ENCODE measurements at regions not wholly inside any gene's neighbourhood (a gene's known extent, or its start where the extent isn't known, plus 50 kb on each side); places are given as distances from the start of the nearest gene placed in this dataset.
"Not testable (repeated sequence)": the region's sequence is repeated elsewhere in the genome, so short reads cannot be mapped to it uniquely, and the experiment has no call there.

- no peaks in the 10 kb centered on the region for H3K27me3 Mint-ChIP-seq
- POLR2A ChIA-PET = no interaction called here
- H3K4me3 Mint-ChIP-seq = no peak overlapping the region
- H3K27ac Mint-ChIP-seq = no peak overlapping the region
- no peaks in the 10 kb centered on the region for H3K9me3 Mint-ChIP-seq
- no peaks in the 10 kb centered on the region for H3K4me1 Mint-ChIP-seq
- DNase-seq = no peak
- H3K36me3 Mint-ChIP-seq (ENCODE audit: low read depth) = no peaks in the 10 kb centered on the region
- CTCF ChIA-PET = no interaction called here
Observed at GRCh38 chr21:30028537-30028936, 88.7 kb upstream of the GRIK1 start.

GRCh38 chr21:30027986-30028385 is 88.2 kb upstream of the GRIK1 start:
- Mint-ChIP-seq H3K36me3 (ENCODE audit: low read depth) (no peaks in the 10 kb centered on the region), H3K4me3 (no peak overlapping the region), H3K27me3 (no peaks in the 10 kb centered on the region), H3K27ac (no peak overlapping the region), H3K4me1 (no peaks in the 10 kb centered on the region), H3K9me3 (no peaks in the 10 kb centered on the region)
- CTCF ChIA-PET = no interaction called here
- POLR2A ChIA-PET = no interaction called here
- DNase-seq = no peak

- H3K27ac Mint-ChIP-seq, H3K4me1 Mint-ChIP-seq, POLR2A ChIA-PET: not testable (repeated sequence)
Observed at GRCh38 chr21:30023056-30023455, 83.3 kb upstream of the GRIK1 start.

GRCh38 chr21:30014886-30015285 is 75.1 kb upstream of the GRIK1 start:
- Mint-ChIP-seq H3K27ac (no peak overlapping the region), H3K4me3 (no peak overlapping the region), H3K36me3 (ENCODE audit: low read depth) (no peaks in the 10 kb centered on the region), H3K27me3 (no peaks in the 10 kb centered on the region), H3K4me1 (no peaks in the 10 kb centered on the region), H3K9me3 (peaks cover 2% of the 10 kb centered on the region)
- ChIA-PET CTCF (no interaction called here), POLR2A (no interaction called here)
- DNase-seq = no peak

More at GRCh38 chr21:30023056-30023455, 83.3 kb upstream of the GRIK1 start:
- H3K36me3 Mint-ChIP-seq (ENCODE audit: low read depth); H3K9me3 Mint-ChIP-seq; DNase-seq; H3K4me3 Mint-ChIP-seq; H3K27me3 Mint-ChIP-seq; CTCF ChIA-PET: not testable (repeated sequence)

GRCh38 chr21:29991624-29992023 is 51.8 kb upstream of the GRIK1 start:
- POLR2A ChIA-PET = no interaction called here

GRCh38 chr21:29989634-29990234 is 49.9 kb upstream of the GRIK1 start:
- H3K27ac Mint-ChIP-seq = no peak overlapping the region
- no peaks in the 10 kb centered on the region for H3K4me1 Mint-ChIP-seq
- peaks cover 12% of the 10 kb centered on the region for H3K9me3 Mint-ChIP-seq
- CTCF ChIA-PET = no interaction called here
- POLR2A ChIA-PET = no interaction called here
- no peak overlapping the region for H3K4me3 Mint-ChIP-seq
- DNase-seq = no peak
- H3K27me3 Mint-ChIP-seq = no peaks in the 10 kb centered on the region
- H3K36me3 Mint-ChIP-seq (ENCODE audit: low read depth) = no peaks in the 10 kb centered on the region

More at GRCh38 chr21:29991624-29992023, 51.8 kb upstream of the GRIK1 start:
- no peaks in the 10 kb centered on the region for H3K27me3 Mint-ChIP-seq
- H3K9me3 Mint-ChIP-seq = peaks cover 5% of the 10 kb centered on the region
- DNase-seq = no peak
- no peaks in the 10 kb centered on the region for H3K36me3 Mint-ChIP-seq (ENCODE audit: low read depth)
- H3K4me1 Mint-ChIP-seq = no peaks in the 10 kb centered on the region
- H3K4me3 Mint-ChIP-seq = no peak overlapping the region
- H3K27ac Mint-ChIP-seq = no peak overlapping the region
- CTCF ChIA-PET = no interaction called here
